ENCODE measurements at regions not wholly inside any gene's neighbourhood (a gene's known extent, or its start where the extent isn't known, plus 50 kb on each side); places are given as distances from the start of the nearest gene placed in this dataset.

GRCh38 chr6:68044264-68044663, 590.8 kb upstream of the ADGRB3 start:
- intact Hi-C loops (cut with DNase I) = no loop called here
- TF ChIP-seq POLR2AphosphoS5 (IDR thresholded peaks at IDR 0.05) = no peak
- no peak for TF ChIP-seq POLR2A (IDR thresholded peaks at IDR 0.05)
- no peak for TF ChIP-seq CTCF (IDR thresholded peaks at IDR 0.05)
- no peaks in the 10 kb centered on the region for H3K4me1 ChIP-seq (replicated peaks)
- H3K4me3 ChIP-seq = no peak overlapping the region
- H3K36me3 ChIP-seq = no peaks in the 10 kb centered on the region
- no peak for DNase-seq (ENCODE audit: low spot score)
- H3K27ac ChIP-seq = no peak overlapping the region
- no peaks in the 10 kb centered on the region for H3K9me3 ChIP-seq
- H3K27me3 ChIP-seq (replicated peaks; ENCODE audit: insufficient read depth) = no peaks in the 10 kb centered on the region

GRCh38 chr6:68043122-68043398, 592.0 kb upstream of the ADGRB3 start:
- no peak for TF ChIP-seq CTCF (IDR thresholded peaks at IDR 0.05)
- no peak for TF ChIP-seq POLR2AphosphoS5 (IDR thresholded peaks at IDR 0.05)
- no peak for TF ChIP-seq POLR2A (IDR thresholded peaks at IDR 0.05)
- Histone ChIP-seq H3K36me3 (no peaks in the 10 kb centered on the region), H3K27me3 (replicated peaks; ENCODE audit: insufficient read depth) (no peaks in the 10 kb centered on the region), H3K9me3 (no peaks in the 10 kb centered on the region), H3K4me3 (no peak overlapping the region), H3K4me1 (replicated peaks) (no peaks in the 10 kb centered on the region), H3K27ac (no peak overlapping the region)
- intact Hi-C loops (cut with DNase I) = no loop called here
- DNase-seq (ENCODE audit: low spot score) = no peak

GRCh38 chr6:68042339-68043121, 592.6 kb upstream of the ADGRB3 start:
- DNase-seq (ENCODE audit: low spot score) = no peak
- Histone ChIP-seq H3K9me3 (no peaks in the 10 kb centered on the region), H3K4me3 (no peak overlapping the region), H3K36me3 (no peaks in the 10 kb centered on the region), H3K27me3 (replicated peaks; ENCODE audit: insufficient read depth) (no peaks in the 10 kb centered on the region), H3K27ac (no peak overlapping the region), H3K4me1 (replicated peaks) (no peaks in the 10 kb centered on the region)
- intact Hi-C loops (cut with DNase I) = no loop called here
- 54% methylated on average over 4 of the region's 4 CpGs for WGBS
- TF ChIP-seq POLR2A (IDR thresholded peaks at IDR 0.05) (no peak), CTCF (IDR thresholded peaks at IDR 0.05) (no peak), POLR2AphosphoS5 (IDR thresholded peaks at IDR 0.05) (no peak)

- H3K9me3 ChIP-seq = no peaks in the 10 kb centered on the region
- H3K27ac ChIP-seq = no peak overlapping the region
- no peak overlapping the region for H3K4me3 ChIP-seq
- H3K36me3 ChIP-seq = no peaks in the 10 kb centered on the region
- intact Hi-C loops (cut with DNase I) = no loop called here
- WGBS = 56% methylated on average over 3 of the region's 3 CpGs
- TF ChIP-seq POLR2A (IDR thresholded peaks at IDR 0.05) = no peak
- no peak for TF ChIP-seq POLR2AphosphoS5 (IDR thresholded peaks at IDR 0.05)
- no peak for TF ChIP-seq CTCF (IDR thresholded peaks at IDR 0.05)
- DNase-seq (ENCODE audit: low spot score) = no peak
- H3K4me1 ChIP-seq (replicated peaks) = no peaks in the 10 kb centered on the region
- no peaks in the 10 kb centered on the region for H3K27me3 ChIP-seq (replicated peaks; ENCODE audit: insufficient read depth)
These were observed 594.3 kb upstream of the ADGRB3 start for GRCh38 chr6:68040780-68041179.

- H3K27ac ChIP-seq = no peak overlapping the region
- H3K4me1 ChIP-seq (replicated peaks) = no peaks in the 10 kb centered on the region
- TF ChIP-seq CTCF (IDR thresholded peaks at IDR 0.05) = no peak
- no peak for TF ChIP-seq POLR2A (IDR thresholded peaks at IDR 0.05)
- no peak for TF ChIP-seq POLR2AphosphoS5 (IDR thresholded peaks at IDR 0.05)
- intact Hi-C loops (cut with DNase I) = no loop called here
- 33% methylated on average over 13 of the region's 13 CpGs for WGBS
- no peak overlapping the region for H3K4me3 ChIP-seq
- no peaks in the 10 kb centered on the region for H3K27me3 ChIP-seq (replicated peaks; ENCODE audit: insufficient read depth)
- H3K36me3 ChIP-seq = no peaks in the 10 kb centered on the region
- no peaks in the 10 kb centered on the region for H3K9me3 ChIP-seq
- no peak for DNase-seq (ENCODE audit: low spot score)
These were observed 594.7 kb upstream of the ADGRB3 start for GRCh38 chr6:68040312-68040778.

Data from prostate gland (tissue), 2 donors.